ENCODE measurements at regions not wholly inside any gene's neighbourhood (a gene's known extent, or its start where the extent isn't known, plus 50 kb on each side); places are given as distances from the start of the nearest gene placed in this dataset.
A peak's percentile ranks its signal among the peaks of the same experiment; 100 is the strongest.

DNA sequence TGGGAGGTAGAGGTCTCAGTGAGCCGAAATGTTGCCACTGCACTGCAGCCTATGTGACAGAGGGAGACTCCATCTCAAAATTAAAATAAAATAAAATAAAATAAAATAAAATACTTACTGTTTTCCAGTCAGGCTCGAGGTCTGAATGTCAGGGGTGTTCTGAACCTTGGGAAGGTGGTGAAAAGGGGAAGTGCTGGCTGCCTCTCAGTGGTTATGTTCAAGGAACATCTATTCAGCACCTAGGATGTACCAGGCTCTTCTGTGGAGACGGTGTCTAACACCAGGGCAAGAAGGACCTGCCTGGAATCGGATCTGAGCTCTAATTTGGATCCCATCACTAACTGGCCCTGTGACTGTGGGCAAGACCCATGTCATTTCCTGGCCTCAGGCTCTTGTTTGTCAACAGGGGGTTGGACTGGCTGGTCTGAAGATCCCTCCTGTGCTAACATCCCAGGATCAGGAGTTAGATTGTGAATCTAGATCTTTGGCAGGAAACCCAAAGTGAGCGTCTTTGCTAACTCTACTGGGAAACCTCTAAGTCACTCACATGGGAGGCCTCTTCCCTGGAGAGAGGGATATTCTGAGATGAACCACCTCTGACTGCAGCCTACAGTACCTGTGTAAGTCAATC is 63.4 kb upstream of the SIRPG start:
- 74% methylated on average over 5 of the region's 5 CpGs for WGBS
- H3K4me1 ChIP-seq (ENCODE audit: control insufficient read depth in 2 of 2, insufficient read depth in 2 of 2, low read length in 2 of 2) = no peaks in the 10 kb centered on the region
- no peaks in the 10 kb centered on the region for H3K9me3 ChIP-seq (ENCODE audit: control insufficient read depth in 2 of 2, insufficient read depth in 1 of 2, low read length in 1 of 2)
- no peak for DNase-seq (ENCODE audit: low read depth in 6 of 9, low spot score in 9 of 9)
- no peaks in the 10 kb centered on the region for H3K27me3 ChIP-seq (ENCODE audit: control insufficient read depth in 2 of 2, insufficient read depth in 1 of 2, low read length in 1 of 2)
- H3K36me3 ChIP-seq (ENCODE audit: control insufficient read depth in 2 of 2, insufficient read depth in 2 of 2, low read length in 1 of 2) = no peaks in the 10 kb centered on the region
- no peak overlapping the region for H3K27ac ChIP-seq (ENCODE audit: low read depth in 1 of 2, low read length in 1 of 2)
- no peak overlapping the region for H3K4me3 ChIP-seq (ENCODE audit: low read length in 2 of 2)

DNA sequence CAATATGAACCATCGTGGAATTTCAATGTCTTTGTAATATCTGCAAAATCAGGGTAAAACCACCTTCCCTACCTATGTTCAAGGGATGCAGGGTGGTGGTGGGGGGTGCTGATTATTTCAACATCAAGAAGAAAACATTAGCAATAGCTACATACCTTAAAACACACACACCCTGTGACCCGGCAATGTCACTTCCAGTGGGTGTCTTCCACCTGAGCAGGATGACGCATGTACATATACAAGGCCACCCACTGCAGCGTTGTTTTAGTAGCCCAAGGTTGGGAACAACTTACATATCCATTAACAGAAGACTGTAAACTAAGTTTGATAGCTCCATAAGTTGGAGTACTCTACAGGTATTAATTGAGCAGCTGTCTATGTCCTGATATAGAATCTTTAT is 62.6 kb upstream of the SIRPG start:
- H3K36me3 ChIP-seq (ENCODE audit: control insufficient read depth in 2 of 2, insufficient read depth in 2 of 2, low read length in 1 of 2) = no peaks in the 10 kb centered on the region
- no peak overlapping the region for H3K4me3 ChIP-seq (ENCODE audit: low read length in 2 of 2)
- DNase-seq (ENCODE audit: low read depth in 6 of 9, low spot score in 9 of 9) = no peak
- no peak overlapping the region for H3K27ac ChIP-seq (ENCODE audit: low read depth in 1 of 2, low read length in 1 of 2)
- no peaks in the 10 kb centered on the region for H3K9me3 ChIP-seq (ENCODE audit: control insufficient read depth in 2 of 2, insufficient read depth in 1 of 2, low read length in 1 of 2)
- no peaks in the 10 kb centered on the region for H3K4me1 ChIP-seq (ENCODE audit: control insufficient read depth in 2 of 2, insufficient read depth in 2 of 2, low read length in 2 of 2)
- no peaks in the 10 kb centered on the region for H3K27me3 ChIP-seq (ENCODE audit: control insufficient read depth in 2 of 2, insufficient read depth in 1 of 2, low read length in 1 of 2)
- WGBS = over 99% methylated on average over 4 of the region's 4 CpGs

DNA sequence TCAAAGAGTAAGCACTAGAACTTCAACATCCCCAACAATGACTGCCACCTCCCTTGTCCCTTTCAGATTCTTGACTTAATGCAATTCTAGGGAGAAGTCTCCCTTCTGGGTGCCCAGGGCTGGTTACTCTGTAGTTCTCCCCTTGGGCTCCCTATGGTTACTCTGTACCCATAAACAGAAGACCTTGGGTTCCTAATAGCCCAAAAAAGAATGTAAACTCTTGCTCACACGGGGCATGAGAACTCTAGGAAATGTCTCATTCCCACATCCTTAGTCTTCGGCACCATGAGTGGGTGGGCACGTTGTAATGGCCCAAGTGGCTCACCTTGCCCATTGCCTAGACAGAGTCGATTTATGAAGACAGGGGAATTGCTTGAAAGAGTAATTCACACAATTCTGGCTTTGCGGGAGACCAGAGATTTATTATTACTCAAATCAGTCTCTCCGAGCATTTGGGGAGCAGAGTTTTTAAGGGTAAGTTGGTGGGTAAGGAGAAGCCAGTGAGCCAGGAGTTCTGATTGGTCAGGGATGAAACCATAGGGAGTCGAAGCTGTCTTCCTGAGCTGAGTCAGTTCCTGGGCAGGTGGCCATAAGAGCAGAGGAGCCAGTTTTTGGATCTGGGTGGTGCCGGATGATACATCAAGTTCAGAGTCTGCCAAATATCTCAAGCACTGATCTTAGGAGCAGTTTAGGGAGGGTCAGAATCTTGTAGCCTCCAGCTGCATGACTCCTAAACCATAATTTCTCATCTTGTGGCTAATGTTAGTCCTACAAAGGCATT is 61.2 kb upstream of the SIRPG start:
- no peaks in the 10 kb centered on the region for H3K4me1 ChIP-seq (ENCODE audit: control insufficient read depth in 2 of 2, insufficient read depth in 2 of 2, low read length in 2 of 2)
- H3K27me3 ChIP-seq (ENCODE audit: control insufficient read depth in 2 of 2, insufficient read depth in 1 of 2, low read length in 1 of 2) = no peaks in the 10 kb centered on the region
- H3K36me3 ChIP-seq (ENCODE audit: control insufficient read depth in 2 of 2, insufficient read depth in 2 of 2, low read length in 1 of 2) = no peaks in the 10 kb centered on the region
- H3K9me3 ChIP-seq (ENCODE audit: control insufficient read depth in 2 of 2, insufficient read depth in 1 of 2, low read length in 1 of 2) = no peaks in the 10 kb centered on the region
- no peak overlapping the region for H3K27ac ChIP-seq (ENCODE audit: low read depth in 1 of 2, low read length in 1 of 2)
- 86% methylated on average over 8 of the region's 8 CpGs for WGBS
- H3K4me3 ChIP-seq (ENCODE audit: low read length in 2 of 2) = no peak overlapping the region
- no peak for DNase-seq (ENCODE audit: low read depth in 6 of 9, low spot score in 9 of 9)

DNA sequence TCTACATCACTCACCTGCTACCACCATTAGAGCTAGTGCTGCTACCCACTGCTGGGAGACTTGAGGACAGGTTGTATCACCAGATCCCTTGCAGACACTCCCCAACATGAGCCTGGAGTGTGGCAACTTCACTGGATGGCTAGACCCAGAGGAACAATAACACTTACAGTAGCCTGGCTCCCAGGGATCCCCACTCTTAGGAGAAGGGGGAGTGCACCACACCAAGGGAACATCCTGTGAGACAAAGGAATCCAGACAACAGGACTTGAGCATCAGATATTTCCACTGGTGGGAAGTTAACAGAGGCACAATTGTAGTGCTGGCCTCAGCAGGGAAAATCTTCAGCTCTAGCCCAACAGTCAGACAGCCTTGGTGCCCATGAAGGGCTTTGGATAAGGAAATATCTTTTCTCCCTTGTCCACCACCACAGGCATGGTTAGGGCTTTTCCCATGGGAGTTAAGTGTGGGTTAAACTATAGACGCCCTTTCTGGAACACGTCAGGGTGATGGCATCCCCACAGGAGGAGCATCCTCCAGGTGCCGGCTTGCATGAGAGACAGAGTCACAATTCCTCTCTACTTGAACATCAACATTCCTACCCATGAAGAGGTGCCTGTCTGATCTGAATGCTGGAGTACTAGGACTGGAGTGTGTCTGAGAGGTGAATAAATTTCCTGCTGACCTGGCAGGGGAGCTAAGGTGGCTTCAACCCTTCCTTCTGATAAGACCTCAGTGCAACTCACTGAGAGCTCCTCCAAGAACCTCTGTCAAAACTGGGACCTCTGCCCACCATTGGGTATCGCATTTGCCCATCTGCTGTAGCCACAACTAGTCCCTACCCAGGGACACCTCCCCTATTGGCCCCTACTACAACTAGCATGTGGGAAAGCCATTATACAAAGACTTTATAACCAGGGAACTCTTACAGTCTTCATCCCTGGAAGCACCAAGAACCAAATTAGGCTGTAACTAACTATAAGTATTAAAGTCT is 55.4 kb upstream of the SIRPG start:
- Histone ChIP-seq H3K27ac (ENCODE audit: low read depth in 1 of 2, low read length in 1 of 2) (no peak overlapping the region), H3K4me3 (ENCODE audit: low read length in 2 of 2) (no peak overlapping the region), H3K9me3 (ENCODE audit: control insufficient read depth in 2 of 2, insufficient read depth in 1 of 2, low read length in 1 of 2) (peaks cover 0 to 3% of the 10 kb centered on the region in 2 donors), H3K27me3 (ENCODE audit: control insufficient read depth in 2 of 2, insufficient read depth in 1 of 2, low read length in 1 of 2) (no peaks in the 10 kb centered on the region), H3K4me1 (ENCODE audit: control insufficient read depth in 2 of 2, insufficient read depth in 2 of 2, low read length in 2 of 2) (peaks cover 8 to 11% of the 10 kb centered on the region in 2 donors), H3K36me3 (ENCODE audit: control insufficient read depth in 2 of 2, insufficient read depth in 2 of 2, low read length in 1 of 2) (no peaks in the 10 kb centered on the region)
- WGBS = 96% methylated on average over 4 of the region's 4 CpGs
- no peak for DNase-seq (ENCODE audit: low read depth in 6 of 9, low spot score in 9 of 9)

DNA sequence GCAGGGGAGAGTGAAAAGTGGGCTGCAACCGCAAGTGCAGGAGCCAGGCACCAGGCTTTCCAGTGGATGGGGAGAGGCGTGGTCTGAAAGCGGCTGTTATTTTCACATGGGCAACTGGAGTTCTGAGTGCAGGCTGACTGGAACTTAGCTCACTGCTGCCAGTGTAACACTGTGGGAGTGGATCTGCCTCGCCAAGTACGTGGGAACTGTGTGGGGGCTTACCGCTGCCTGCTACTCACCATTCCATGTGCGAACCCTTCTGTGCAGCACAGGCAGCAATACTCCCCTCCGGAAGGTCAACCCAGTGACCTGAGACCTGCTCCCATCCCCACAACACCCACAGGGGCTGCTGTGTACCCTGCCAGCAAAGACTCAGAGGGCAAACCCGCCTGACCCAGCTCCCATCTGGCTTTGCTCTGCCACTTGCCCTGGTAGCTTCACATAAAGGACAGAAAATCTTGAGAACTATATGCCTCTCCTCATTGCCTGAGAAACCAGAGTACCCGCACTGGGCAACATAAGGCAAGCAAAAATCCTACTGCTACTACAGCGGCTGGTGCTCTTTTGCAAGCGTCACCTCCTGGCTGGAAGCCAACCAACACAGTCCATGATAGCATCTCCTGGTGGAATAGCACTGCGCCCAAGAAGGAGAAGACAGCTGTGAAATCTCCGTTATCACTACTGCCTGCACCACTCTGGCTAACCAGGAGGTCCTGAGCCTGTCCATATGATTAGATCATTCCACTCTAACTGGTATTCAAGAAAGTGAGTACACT is 54.4 kb upstream of the SIRPG start:
- Histone ChIP-seq H3K36me3 (ENCODE audit: control insufficient read depth in 2 of 2, insufficient read depth in 2 of 2, low read length in 1 of 2) (no peaks in the 10 kb centered on the region), H3K27me3 (ENCODE audit: control insufficient read depth in 2 of 2, insufficient read depth in 1 of 2, low read length in 1 of 2) (no peaks in the 10 kb centered on the region), H3K27ac (ENCODE audit: low read depth in 1 of 2, low read length in 1 of 2) (no peak overlapping the region), H3K9me3 (ENCODE audit: control insufficient read depth in 2 of 2, insufficient read depth in 1 of 2, low read length in 1 of 2) (peaks cover 0 to 3% of the 10 kb centered on the region in 2 donors), H3K4me3 (ENCODE audit: low read length in 2 of 2) (no peak overlapping the region), H3K4me1 (ENCODE audit: control insufficient read depth in 2 of 2, insufficient read depth in 2 of 2, low read length in 2 of 2) (peaks cover 14% of the 10 kb centered on the region in 2 donors)
- WGBS = 97% methylated on average over 14 of the region's 14 CpGs
- no peak for DNase-seq (ENCODE audit: low read depth in 6 of 9, low spot score in 9 of 9)

DNA sequence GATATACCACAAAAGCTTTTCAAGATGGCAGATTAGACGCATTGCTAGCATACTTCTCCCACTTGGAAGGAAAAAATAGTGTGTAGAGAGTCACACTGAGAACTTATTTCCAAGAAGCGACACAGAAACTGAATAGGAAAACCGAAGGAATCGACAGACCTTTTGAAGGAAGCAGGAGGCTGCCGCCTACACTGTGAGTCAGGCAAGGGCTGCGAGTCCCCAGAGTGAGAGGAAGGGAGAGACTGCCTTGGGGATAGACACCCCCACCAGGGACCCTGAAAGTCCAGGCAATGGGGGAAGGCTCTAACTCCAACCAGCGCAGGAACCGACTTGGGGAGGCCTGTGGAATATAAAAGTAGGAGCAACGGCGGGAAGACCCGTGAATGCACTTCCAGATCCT is 53.7 kb upstream of the SIRPG start:
- Histone ChIP-seq H3K27ac (ENCODE audit: low read depth in 1 of 2, low read length in 1 of 2) (no peak overlapping the region), H3K4me3 (ENCODE audit: low read length in 2 of 2) (no peak overlapping the region), H3K27me3 (ENCODE audit: control insufficient read depth in 2 of 2, insufficient read depth in 1 of 2, low read length in 1 of 2) (no peaks in the 10 kb centered on the region), H3K4me1 (ENCODE audit: control insufficient read depth in 2 of 2, insufficient read depth in 2 of 2, low read length in 2 of 2) (peaks cover 14% of the 10 kb centered on the region in 2 donors), H3K36me3 (ENCODE audit: control insufficient read depth in 2 of 2, insufficient read depth in 2 of 2, low read length in 1 of 2) (no peaks in the 10 kb centered on the region), H3K9me3 (ENCODE audit: control insufficient read depth in 2 of 2, insufficient read depth in 1 of 2, low read length in 1 of 2) (peaks cover 0 to 3% of the 10 kb centered on the region in 2 donors)
- WGBS = 97% methylated on average over 11 of the region's 11 CpGs
- DNase-seq (ENCODE audit: low read depth in 6 of 9, low spot score in 9 of 9) = no peak

DNA sequence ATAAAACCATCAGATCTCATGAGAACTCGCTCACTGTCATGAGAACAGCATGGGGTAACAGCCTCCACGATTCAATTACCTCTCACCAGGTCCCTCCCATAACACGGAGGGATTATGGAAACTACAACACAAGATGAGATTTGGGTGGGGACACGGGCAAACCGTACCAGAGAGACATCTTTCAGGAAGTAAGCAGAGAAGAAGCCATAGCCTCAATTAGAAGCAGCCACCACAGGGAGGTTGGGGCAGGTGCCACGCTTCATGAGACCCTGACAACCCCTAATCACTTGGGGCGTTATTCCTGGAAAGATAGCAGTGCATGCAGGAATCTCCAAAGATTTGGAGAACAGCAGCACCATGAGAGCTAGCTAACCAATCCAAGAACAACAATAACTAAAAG is 52.9 kb upstream of the SIRPG start:
- no peak overlapping the region for H3K27ac ChIP-seq (ENCODE audit: low read depth in 1 of 2, low read length in 1 of 2)
- 77% methylated on average over 7 of the region's 7 CpGs for WGBS
- H3K27me3 ChIP-seq (ENCODE audit: control insufficient read depth in 2 of 2, insufficient read depth in 1 of 2, low read length in 1 of 2) = no peaks in the 10 kb centered on the region
- H3K4me3 ChIP-seq (ENCODE audit: low read length in 2 of 2) = no peak overlapping the region
- H3K4me1 ChIP-seq (ENCODE audit: control insufficient read depth in 2 of 2, insufficient read depth in 2 of 2, low read length in 2 of 2) = peaks cover 14% of the 10 kb centered on the region in 2 donors
- peaks cover 0 to 3% of the 10 kb centered on the region in 2 donors for H3K9me3 ChIP-seq (ENCODE audit: control insufficient read depth in 2 of 2, insufficient read depth in 1 of 2, low read length in 1 of 2)
- no peak for DNase-seq (ENCODE audit: low read depth in 6 of 9, low spot score in 9 of 9)
- no peaks in the 10 kb centered on the region for H3K36me3 ChIP-seq (ENCODE audit: control insufficient read depth in 2 of 2, insufficient read depth in 2 of 2, low read length in 1 of 2)

DNA sequence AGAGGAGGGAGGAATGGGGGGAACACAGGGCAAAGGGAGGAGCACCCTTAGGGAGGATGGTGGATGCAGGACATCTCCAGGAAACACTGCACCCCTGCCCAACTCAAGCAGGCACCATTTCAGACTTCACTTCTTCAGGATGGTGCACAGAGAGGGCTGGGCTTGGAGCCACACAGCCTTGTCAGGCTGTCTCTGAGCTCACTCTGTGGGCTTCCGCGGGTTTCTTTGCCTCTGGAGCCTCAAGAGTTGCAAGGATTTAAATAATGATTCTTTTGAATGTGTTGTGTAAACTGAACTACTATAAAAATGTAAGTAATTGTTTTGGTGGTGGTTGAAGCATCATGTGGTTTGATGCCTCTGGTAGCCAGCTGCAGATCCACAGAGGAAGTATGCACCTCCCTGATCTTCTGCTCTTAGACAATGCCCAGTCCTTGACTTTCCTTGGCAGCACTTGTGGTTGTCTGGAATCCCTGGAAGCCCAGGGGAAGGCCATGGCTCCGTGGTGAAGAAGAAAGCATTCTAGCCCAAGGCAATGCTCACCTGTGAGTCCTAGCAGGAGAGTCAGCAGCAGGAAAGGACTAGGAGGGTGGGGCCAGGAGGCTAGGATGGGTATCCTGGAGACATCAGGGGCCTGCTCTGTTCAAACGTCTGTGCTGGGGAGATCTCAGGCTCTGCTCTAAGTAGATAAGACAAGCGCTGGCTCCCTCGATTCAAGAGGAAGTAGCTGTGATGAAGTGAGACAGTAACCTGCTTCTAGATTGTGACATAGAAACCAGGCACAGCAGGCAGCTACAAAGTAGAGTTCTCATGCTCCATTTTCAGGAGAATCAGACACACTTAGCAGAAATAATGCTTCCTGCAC is 50.2 kb upstream of the SIRPG start:
- peak in 4 of 9 donors; percentile 24 to 67 (median 30) for DNase-seq (ENCODE audit: low read depth in 6 of 9, low spot score in 9 of 9)
- no peaks in the 10 kb centered on the region for H3K9me3 ChIP-seq (ENCODE audit: control insufficient read depth in 2 of 2, insufficient read depth in 1 of 2, low read length in 1 of 2)
- no peaks in the 10 kb centered on the region for H3K27me3 ChIP-seq (ENCODE audit: control insufficient read depth in 2 of 2, insufficient read depth in 1 of 2, low read length in 1 of 2)
- no peaks in the 10 kb centered on the region for H3K36me3 ChIP-seq (ENCODE audit: control insufficient read depth in 2 of 2, insufficient read depth in 2 of 2, low read length in 1 of 2)
- H3K4me3 ChIP-seq (ENCODE audit: low read length in 2 of 2) = no peak overlapping the region
- WGBS = 39% methylated on average over 6 of the region's 6 CpGs
- peaks cover 14% of the 10 kb centered on the region in 2 donors for H3K4me1 ChIP-seq (ENCODE audit: control insufficient read depth in 2 of 2, insufficient read depth in 2 of 2, low read length in 2 of 2)
- peak overlapping the region; percentile 59 to 91 for H3K27ac ChIP-seq (ENCODE audit: low read depth in 1 of 2, low read length in 1 of 2)

Data from thymus (tissue), 11 donors.